ENCODE measurements at regions not wholly inside any gene's neighbourhood (a gene's known extent, or its start where the extent isn't known, plus 50 kb on each side); places are given as distances from the start of the nearest gene placed in this dataset.

GRCh38 chr16:8199390-8199789, 390.9 kb downstream of the TMEM114 start:
- no peaks in the 10 kb centered on the region for H3K4me1 ChIP-seq
- H3K9me3 ChIP-seq, result peaks cover 0 to 19% (median 2%) of the 10 kb centered on the region in 12 donors
- 54 to 63% (median 57%) methylated on average over 5 of the region's 5 CpGs for WGBS, 4 donors
- H3K4me3 ChIP-seq, result no peak overlapping the region
- intact Hi-C loops (cut with DNase I), result loop anchor here in 1 of 10 donors (5.0 kb wide), 1 partner anchor 48 kb away; no protein-coding TSS in a partner anchor
- H3K36me3 ChIP-seq, result no peaks in the 10 kb centered on the region
- no peak overlapping the region for H3K27ac ChIP-seq
- TF ChIP-seq CTCF (IDR thresholded peaks at IDR 0.05) (no peak), POLR2A (IDR thresholded peaks at IDR 0.05) (no peak)
- DNase-seq (no peak), ATAC-seq (no peak)
- no peaks in the 10 kb centered on the region for H3K27me3 ChIP-seq

- no peaks in the 10 kb centered on the region for H3K27me3 ChIP-seq
- 39 to 43% (median 41%) methylated on average over 2 of the region's 2 CpGs for WGBS, 4 donors
- no peak overlapping the region for H3K27ac ChIP-seq
- no peaks in the 10 kb centered on the region for H3K36me3 ChIP-seq
- H3K9me3 ChIP-seq, result peaks cover 0 to 6% (median 0%) of the 10 kb centered on the region in 12 donors
- intact Hi-C loops (cut with DNase I), result loop anchor here in 1 of 10 donors (5.0 kb wide), 1 partner anchor 53 kb away; no protein-coding TSS in a partner anchor
- H3K4me3 ChIP-seq, result no peak overlapping the region
- no peak for ATAC-seq
- no peak for TF ChIP-seq POLR2A (IDR thresholded peaks at IDR 0.05)
- TF ChIP-seq CTCF (IDR thresholded peaks at IDR 0.05), result peak in 3 of 12 donors; percentile 19 to 36 (median 31)
- DNase-seq, result no peak
- H3K4me1 ChIP-seq, result no peaks in the 10 kb centered on the region
Observed at GRCh38 chr16:8194794-8195193, 395.5 kb downstream of the TMEM114 start.

- H3K4me1 ChIP-seq, result no peaks in the 10 kb centered on the region
- H3K27ac ChIP-seq, result no peak overlapping the region
- H3K4me3 ChIP-seq, result no peak overlapping the region
- ATAC-seq (no peak), DNase-seq (no peak)
- TF ChIP-seq CTCF (IDR thresholded peaks at IDR 0.05) (no peak), POLR2A (IDR thresholded peaks at IDR 0.05) (no peak)
- peaks cover 0 to 6% (median 0%) of the 10 kb centered on the region in 12 donors for H3K9me3 ChIP-seq
- H3K36me3 ChIP-seq, result no peaks in the 10 kb centered on the region
- WGBS, 4 donors, result 75 to 82% (median 79%) methylated on average over 8 of the region's 8 CpGs
- no peaks in the 10 kb centered on the region for H3K27me3 ChIP-seq
- intact Hi-C loops (cut with DNase I), result loop anchor here in 1 of 10 donors (10.0 kb wide), 1 partner anchor 214 kb away; no protein-coding TSS in a partner anchor
Observed at GRCh38 chr16:8188841-8189240, 401.5 kb downstream of the TMEM114 start.

GRCh38 chr16:8187782-8188372, 402.4 kb downstream of the TMEM114 start:
- intact Hi-C loops (cut with DNase I), result loop anchor here in 1 of 10 donors (10.0 kb wide), 1 partner anchor 213 kb away; no protein-coding TSS in a partner anchor
- no peak overlapping the region for H3K4me3 ChIP-seq
- TF ChIP-seq POLR2A (IDR thresholded peaks at IDR 0.05), result no peak
- TF ChIP-seq CTCF (IDR thresholded peaks at IDR 0.05), result no peak
- no peak overlapping the region for H3K27ac ChIP-seq
- no peaks in the 10 kb centered on the region for H3K36me3 ChIP-seq
- DNase-seq, result no peak
- no peaks in the 10 kb centered on the region for H3K27me3 ChIP-seq
- peaks cover 0 to 6% (median 0%) of the 10 kb centered on the region in 12 donors for H3K9me3 ChIP-seq
- H3K4me1 ChIP-seq, result no peaks in the 10 kb centered on the region
- WGBS, 4 donors, result 57 to 74% (median 65%) methylated on average over 5 of the region's 5 CpGs
- no peak for ATAC-seq
